Caco-2 (cell line): ENCODE measurements at regions not wholly inside any gene's neighbourhood (a gene's known extent, or its start where the extent isn't known, plus 50 kb on each side); places are given as distances from the start of the nearest gene placed in this dataset.

Experiments
- BruUV-seq: library from RNA; stranded (reverse); fragments of 400-500 nt; replicated peaks from 2 replicates; lab custom pipeline; 2021; lab: Mats Ljungman, UMichigan
- CTCF ChIA-PET: fragments of 300-600 bp; sonication (Branson Sonifier 250); formaldehyde crosslinking; loops from one replicate; lab custom pipeline; 2022; ENCODE audit warnings: antibody characterized with exemption; lab: Charles Lee
- POLR2A ChIA-PET: fragments of 300-600 bp; sonication (Branson Sonifier 250); formaldehyde crosslinking; loops from one replicate; lab custom pipeline; 2022; ENCODE audit warnings: antibody characterized with exemption; lab: Charles Lee
- DNase-seq, 2 experiments: peaks; one replicate each; pipeline versions ENCODE4 v3.0.0 to v3.0.0-alpha.2; 2020 to 2022
- H3K27me3 ChIP-seq: replicated peaks from 2 replicates; pipeline ENCODE4 v1.6.0; 2011; ENCODE audit warnings: low read length; ENCODE audit not compliant: control insufficient read depth, insufficient read depth
- H3K36me3 ChIP-seq: 2 replicates; pipeline ENCODE4 v1.5.1; 2011; ENCODE audit warnings: low read length; ENCODE audit not compliant: control insufficient read depth, insufficient read depth
- H3K4me1 ChIP-seq: fragments of 250-450 bp; sonication (Bioruptor Pico); 2 replicates; pipeline ENCODE4 v1.5.1; 2020; ENCODE audit warnings: mild to moderate bottlenecking
- H3K4me3 ChIP-seq: 2 replicates; pipeline ENCODE4 v1.5.1; 2011; ENCODE audit warnings: low read depth, mild to moderate bottlenecking, control low read depth, low read length
- H3K9me3 ChIP-seq: fragments of 250-450 bp; sonication (Bioruptor Pico); 2 replicates; pipeline ENCODE4 v1.5.1; 2020; ENCODE audit warnings: mild to moderate bottlenecking, moderate library complexity
- H3K27ac Mint-ChIP-seq: one replicate; pipeline ENCODE4 v1.8.0; 2022; ENCODE audit warnings: mixed read lengths; ENCODE audit not compliant: unreplicated experiment
- H3K27me3 Mint-ChIP-seq: one replicate; pipeline ENCODE4 v1.8.0; 2022; ENCODE audit warnings: mixed read lengths; ENCODE audit not compliant: insufficient read depth, unreplicated experiment
- H3K36me3 Mint-ChIP-seq: one replicate; pipeline ENCODE4 v1.8.0; 2022; ENCODE audit warnings: mild to moderate bottlenecking, mixed read lengths; ENCODE audit not compliant: insufficient read depth, unreplicated experiment
- H3K4me1 Mint-ChIP-seq: one replicate; pipeline ENCODE4 v1.8.0; 2022; ENCODE audit warnings: low read depth, mixed read lengths; ENCODE audit not compliant: unreplicated experiment
- H3K4me3 Mint-ChIP-seq: one replicate; pipeline ENCODE4 v1.8.0; 2022; ENCODE audit warnings: mild to moderate bottlenecking, moderate library complexity, mixed read lengths; ENCODE audit not compliant: unreplicated experiment
- H3K9me3 Mint-ChIP-seq: one replicate; pipeline ENCODE4 v1.8.0; 2022; ENCODE audit warnings: mixed read lengths; ENCODE audit not compliant: unreplicated experiment
- intact Hi-C: fragments of 100-400 bp; cut with micrococcal nuclease; formaldehyde crosslinking; loops from one replicate; pipeline ENCODE4 v1.10.0; 2022; ENCODE audit not compliant: unreplicated experiment
- TF ChIP-seq, protein P1 (sequence below), 2 experiments: fragments of 200-600 bp in 1 of 2; IDR thresholded peaks; 1 replicate in 1 of 2; 2 replicates in 1 of 2; pipeline versions ENCODE4 v1.5.1 to v1.8.0; 2011 to 2022; ENCODE audit warnings: antibody characterized with exemption in 1 of 2, control low read depth in 1 of 2, inconsistent platforms in 1 of 2, low read depth in 1 of 2, low read length in 1 of 2, mild to moderate bottlenecking in 1 of 2, moderate library complexity in 1 of 2; ENCODE audit not compliant: insufficient read depth in 1 of 2, severe bottlenecking in 1 of 2, unreplicated experiment in 1 of 2

GRCh38 chr13:61944329-61944929, 528.8 kb upstream of the PCDH20 start:
- no peak overlapping the region for H3K27ac Mint-ChIP-seq
- no peaks in the 10 kb centered on the region for H3K9me3 Mint-ChIP-seq
- no peaks in the 10 kb centered on the region for H3K4me1 Mint-ChIP-seq
- H3K4me3 Mint-ChIP-seq = no peak overlapping the region
- H3K36me3 Mint-ChIP-seq = no peaks in the 10 kb centered on the region
- ChIA-PET CTCF (no interaction called here), POLR2A (no interaction called here)
- Histone ChIP-seq H3K4me1 (no peaks in the 10 kb centered on the region), H3K9me3 (no peaks in the 10 kb centered on the region), H3K36me3 (no peaks in the 10 kb centered on the region), H3K27me3 (no peaks in the 10 kb centered on the region), H3K4me3 (no peak overlapping the region)
- intact Hi-C loops = no loop called here
- TF ChIP-seq, protein P1, sequence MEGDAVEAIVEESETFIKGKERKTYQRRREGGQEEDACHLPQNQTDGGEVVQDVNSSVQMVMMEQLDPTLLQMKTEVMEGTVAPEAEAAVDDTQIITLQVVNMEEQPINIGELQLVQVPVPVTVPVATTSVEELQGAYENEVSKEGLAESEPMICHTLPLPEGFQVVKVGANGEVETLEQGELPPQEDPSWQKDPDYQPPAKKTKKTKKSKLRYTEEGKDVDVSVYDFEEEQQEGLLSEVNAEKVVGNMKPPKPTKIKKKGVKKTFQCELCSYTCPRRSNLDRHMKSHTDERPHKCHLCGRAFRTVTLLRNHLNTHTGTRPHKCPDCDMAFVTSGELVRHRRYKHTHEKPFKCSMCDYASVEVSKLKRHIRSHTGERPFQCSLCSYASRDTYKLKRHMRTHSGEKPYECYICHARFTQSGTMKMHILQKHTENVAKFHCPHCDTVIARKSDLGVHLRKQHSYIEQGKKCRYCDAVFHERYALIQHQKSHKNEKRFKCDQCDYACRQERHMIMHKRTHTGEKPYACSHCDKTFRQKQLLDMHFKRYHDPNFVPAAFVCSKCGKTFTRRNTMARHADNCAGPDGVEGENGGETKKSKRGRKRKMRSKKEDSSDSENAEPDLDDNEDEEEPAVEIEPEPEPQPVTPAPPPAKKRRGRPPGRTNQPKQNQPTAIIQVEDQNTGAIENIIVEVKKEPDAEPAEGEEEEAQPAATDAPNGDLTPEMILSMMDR (IDR thresholded peaks at IDR 0.05; ENCODE audit: insufficient read depth in 1 of 2, low read depth in 1 of 2, low read length in 1 of 2, severe bottlenecking in 1 of 2, unreplicated experiment in 1 of 2) = no peak
- no peak for DNase-seq
- no peaks in the 10 kb centered on the region for H3K27me3 Mint-ChIP-seq
- BruUV-seq = no TSS peak

DNA sequence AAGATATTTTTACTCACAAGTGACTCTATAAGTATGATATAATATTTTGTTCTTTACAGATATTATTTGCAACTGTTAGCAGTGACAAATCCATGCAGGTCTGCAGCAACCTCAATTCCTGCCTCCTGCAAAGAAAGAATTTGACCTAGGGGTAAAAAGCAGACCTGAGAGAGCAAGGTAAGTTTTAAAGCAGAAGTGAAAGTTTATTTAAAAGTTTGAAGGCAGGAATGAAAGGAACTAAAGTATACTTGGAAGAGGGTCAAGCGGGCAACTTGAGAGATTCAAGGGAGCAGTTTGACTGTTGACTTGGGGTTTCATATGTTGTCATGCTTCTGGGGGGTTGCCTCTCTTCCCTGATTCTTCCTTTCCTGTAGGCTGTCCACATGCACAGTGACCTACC, 520.1 kb upstream of the PCDH20 start:
- DNase-seq = no peak
- TF ChIP-seq, protein P1 (IDR thresholded peaks at IDR 0.05; ENCODE audit: insufficient read depth in 1 of 2, low read depth in 1 of 2, low read length in 1 of 2, severe bottlenecking in 1 of 2, unreplicated experiment in 1 of 2) = no peak
- BruUV-seq = no TSS peak
- H3K4me1 Mint-ChIP-seq = no peaks in the 10 kb centered on the region
- H3K4me3 ChIP-seq = no peak overlapping the region
- no peaks in the 10 kb centered on the region for H3K9me3 Mint-ChIP-seq
- no peaks in the 10 kb centered on the region for H3K27me3 Mint-ChIP-seq
- CTCF ChIA-PET = no interaction called here
- H3K27me3 ChIP-seq = no peaks in the 10 kb centered on the region
- no peaks in the 10 kb centered on the region for H3K36me3 Mint-ChIP-seq
- intact Hi-C loops = no loop called here
- no peaks in the 10 kb centered on the region for H3K9me3 ChIP-seq
- H3K36me3 ChIP-seq = no peaks in the 10 kb centered on the region
- H3K4me1 ChIP-seq = no peaks in the 10 kb centered on the region
- no peak overlapping the region for H3K27ac Mint-ChIP-seq
- H3K4me3 Mint-ChIP-seq = no peak overlapping the region
- POLR2A ChIA-PET = no interaction called here

DNA sequence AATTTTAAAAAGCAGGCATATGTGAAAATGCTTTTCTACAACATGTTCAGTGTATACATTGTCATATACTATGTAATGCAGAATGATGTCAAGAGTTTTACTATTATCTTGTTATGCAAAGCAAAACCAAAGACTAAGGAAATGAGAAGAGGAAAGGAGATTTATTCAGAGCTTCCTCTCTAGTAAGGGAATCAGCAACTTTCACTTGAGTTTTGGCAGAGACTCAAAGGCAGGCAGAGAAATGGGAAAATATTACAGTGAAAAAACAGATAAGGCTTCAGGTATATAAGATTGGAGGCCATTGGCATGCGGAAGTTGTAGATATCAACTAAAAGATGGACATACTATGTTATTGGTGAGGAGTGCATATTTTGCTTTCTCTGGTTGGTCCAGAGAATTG, 512.0 kb upstream of the PCDH20 start:
- H3K4me3 ChIP-seq = no peak overlapping the region
- H3K27me3 Mint-ChIP-seq = no peaks in the 10 kb centered on the region
- no TSS peak for BruUV-seq

More for the DNA sequence above, 512.0 kb upstream of the PCDH20 start:
- ChIA-PET POLR2A (no interaction called here), CTCF (no interaction called here)
- DNase-seq = no peak
- Histone ChIP-seq H3K36me3 (no peaks in the 10 kb centered on the region), H3K9me3 (no peaks in the 10 kb centered on the region), H3K27me3 (no peaks in the 10 kb centered on the region), H3K4me1 (no peaks in the 10 kb centered on the region)
- H3K36me3 Mint-ChIP-seq = no peaks in the 10 kb centered on the region
- H3K4me3 Mint-ChIP-seq = no peak overlapping the region
- TF ChIP-seq, protein P1 (IDR thresholded peaks at IDR 0.05; ENCODE audit: insufficient read depth in 1 of 2, low read depth in 1 of 2, low read length in 1 of 2, severe bottlenecking in 1 of 2, unreplicated experiment in 1 of 2) = no peak
- no peaks in the 10 kb centered on the region for H3K9me3 Mint-ChIP-seq
- no peaks in the 10 kb centered on the region for H3K4me1 Mint-ChIP-seq
- no peak overlapping the region for H3K27ac Mint-ChIP-seq
- intact Hi-C loops = no loop called here
